NCI-H82 treated with DMSO at 0.1 percent for 48 hours (cell line): ENCODE measurements at regions not wholly inside any gene's neighbourhood (a gene's known extent, or its start where the extent isn't known, plus 50 kb on each side); places are given as distances from the start of the nearest gene placed in this dataset.
"Not testable (repeated sequence)": the region's sequence is repeated elsewhere in the genome, so short reads cannot be mapped to it uniquely, and the experiment has no call there.

ENCODE experiments used
- DNase-seq: peaks from one replicate; lab custom pipeline; 2025; ENCODE audit not compliant: unreplicated experiment; lab: John Stamatoyannopoulos, UW

DNA sequence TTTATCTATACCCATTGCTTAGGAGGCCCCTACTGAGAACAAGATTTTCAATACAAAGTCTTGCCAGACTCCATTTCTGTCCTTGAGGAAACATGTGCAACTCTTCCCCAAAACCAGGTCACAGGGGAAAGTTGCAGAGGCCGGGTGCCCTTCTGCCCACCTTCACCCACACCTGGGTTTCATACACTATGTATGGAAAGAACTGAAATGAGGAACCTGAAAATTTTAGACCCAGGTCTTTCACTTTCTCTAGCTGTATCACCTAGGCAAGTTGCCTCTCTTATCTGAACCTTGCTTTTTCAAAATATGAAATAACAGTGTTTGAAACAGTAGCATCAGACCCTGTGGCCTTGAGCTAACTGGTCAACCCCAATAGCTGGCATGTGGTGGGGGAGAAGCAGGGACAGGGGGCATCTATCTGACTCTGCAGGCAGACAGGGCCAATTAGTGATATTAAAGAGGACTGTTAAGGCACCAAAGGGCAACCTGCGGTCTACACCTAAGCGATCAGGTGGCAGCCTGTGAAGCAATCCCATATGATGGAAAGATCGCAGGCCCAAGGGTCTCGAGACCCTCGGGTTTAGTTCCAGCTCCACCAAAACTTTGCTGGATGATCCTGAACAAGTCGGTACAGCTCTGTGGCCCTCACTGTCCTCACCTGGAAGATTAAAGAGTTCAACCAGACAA lies 346.5 kb downstream of the BCL11B start:
- DNase-seq, result no peak

DNA sequence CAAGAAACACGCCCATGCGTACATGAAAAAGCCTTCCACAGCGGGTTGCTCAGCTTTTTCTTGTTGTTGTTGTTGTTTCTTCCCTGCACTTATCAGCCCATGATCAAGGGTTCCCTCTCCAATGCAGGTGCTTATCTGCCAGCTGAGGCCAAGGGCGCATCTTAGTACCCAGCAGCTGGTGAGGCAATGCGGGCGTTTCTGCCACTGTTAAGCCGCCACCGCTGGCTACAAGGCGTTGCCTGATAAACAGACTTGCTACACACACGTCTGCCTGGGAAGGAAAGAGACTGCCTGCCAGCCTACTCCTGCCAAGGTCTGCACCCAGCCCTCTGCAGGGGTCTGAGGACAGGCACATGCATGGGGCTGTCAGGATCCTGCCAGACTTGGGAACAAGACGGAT lies 345.9 kb downstream of the BCL11B start:
- DNase-seq, result no peak

DNA sequence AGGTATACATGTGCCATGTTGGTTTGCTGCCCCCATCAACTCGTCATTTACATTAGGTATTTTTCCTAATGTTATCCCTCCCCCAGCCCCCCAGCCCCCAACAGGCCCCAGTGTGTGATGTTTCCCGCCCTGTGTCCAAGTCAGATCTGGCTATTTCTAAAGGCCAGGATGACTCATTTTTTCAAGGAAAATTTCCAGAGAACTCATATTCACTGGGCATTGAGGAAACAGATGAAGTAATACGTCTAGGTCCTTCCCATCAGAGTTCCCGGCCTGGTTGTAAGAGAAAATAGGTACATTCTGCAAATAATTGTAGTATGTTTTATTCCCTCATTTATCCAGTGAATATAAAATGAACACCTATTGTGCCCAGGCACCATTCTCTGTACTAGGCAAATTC lies 345.2 kb downstream of the BCL11B start:
- DNase-seq, result no peak

DNA sequence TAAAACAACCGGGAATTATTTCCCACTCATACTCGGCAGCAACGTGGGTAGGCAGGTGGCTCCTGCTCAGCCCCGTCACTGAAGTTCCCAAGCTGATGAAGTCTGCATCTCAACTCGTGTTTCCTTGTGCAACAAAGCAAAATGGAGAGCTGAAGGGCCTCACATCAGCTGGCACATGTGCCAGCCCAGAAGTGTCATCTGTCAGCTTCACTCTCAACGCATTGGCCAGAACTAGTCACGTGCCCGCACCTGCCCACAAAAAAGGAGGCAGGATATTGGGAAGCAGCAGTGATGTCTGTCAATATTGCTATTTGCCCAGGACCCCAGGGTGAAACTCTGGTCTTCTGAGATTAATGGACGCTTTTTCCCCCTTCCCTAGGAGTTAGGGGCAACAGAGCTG lies 344.0 kb downstream of the BCL11B start:
- DNase-seq, result no peak

DNA sequence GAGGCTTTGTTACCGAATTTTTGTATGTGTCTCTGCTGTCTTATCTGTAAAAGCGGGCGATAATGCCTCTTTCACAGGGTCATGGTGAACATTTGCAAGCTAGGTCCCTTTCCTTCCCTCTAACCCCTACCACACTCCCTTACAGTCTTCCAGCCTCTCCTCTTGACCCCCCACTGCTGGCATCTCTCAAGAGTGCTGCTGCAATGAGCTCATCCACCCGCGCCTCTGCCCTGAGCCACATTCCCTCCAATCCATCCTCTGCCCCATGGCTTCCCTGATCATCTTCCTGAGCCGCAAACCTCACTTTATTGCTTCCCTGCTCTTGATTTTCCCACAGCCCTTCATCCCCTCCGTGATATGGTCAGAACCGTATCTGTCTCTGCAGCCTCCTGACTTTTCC lies 343.6 kb downstream of the BCL11B start:
- DNase-seq, result no peak

DNA sequence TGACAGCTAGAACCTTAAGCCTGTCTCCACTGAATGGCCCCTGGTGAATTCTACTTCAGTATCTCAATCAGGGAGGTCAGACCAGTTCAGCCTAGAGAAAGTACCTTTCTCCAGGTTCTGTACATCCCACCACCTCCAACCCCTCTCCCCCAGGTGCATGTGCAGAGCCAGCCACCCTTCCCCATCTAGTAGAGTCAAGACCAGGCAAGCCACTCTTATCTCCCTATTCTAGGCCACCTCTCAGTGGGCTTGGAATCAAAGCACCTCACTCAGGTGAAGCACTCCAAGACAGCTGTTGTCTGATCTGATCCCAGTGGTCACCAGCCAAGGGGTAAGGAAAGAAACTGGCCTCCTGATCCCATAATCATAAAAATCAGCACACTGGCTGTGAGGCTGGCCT lies 340.9 kb downstream of the BCL11B start:
- no peak for DNase-seq

DNA sequence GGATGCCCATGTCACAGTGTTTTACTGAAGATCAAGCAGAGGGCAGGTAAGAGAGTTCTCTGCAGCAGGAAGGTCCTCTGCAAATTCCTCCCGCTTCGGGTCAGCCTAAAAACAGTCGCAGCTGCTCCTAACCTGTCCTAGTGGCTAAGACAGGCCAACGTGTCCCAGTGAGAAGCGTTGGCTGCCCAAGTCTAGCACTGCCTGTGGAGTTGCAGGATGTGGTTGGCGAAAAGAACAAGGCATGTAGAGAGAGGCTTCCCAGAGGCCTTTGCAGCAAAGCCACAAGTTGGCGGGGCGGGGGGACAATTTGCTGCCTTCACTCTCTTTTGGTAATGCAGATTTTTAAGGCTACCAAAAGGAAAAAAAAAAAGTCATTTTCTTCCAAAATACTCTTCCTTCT lies 340.1 kb downstream of the BCL11B start:
- DNase-seq, result no peak

DNA sequence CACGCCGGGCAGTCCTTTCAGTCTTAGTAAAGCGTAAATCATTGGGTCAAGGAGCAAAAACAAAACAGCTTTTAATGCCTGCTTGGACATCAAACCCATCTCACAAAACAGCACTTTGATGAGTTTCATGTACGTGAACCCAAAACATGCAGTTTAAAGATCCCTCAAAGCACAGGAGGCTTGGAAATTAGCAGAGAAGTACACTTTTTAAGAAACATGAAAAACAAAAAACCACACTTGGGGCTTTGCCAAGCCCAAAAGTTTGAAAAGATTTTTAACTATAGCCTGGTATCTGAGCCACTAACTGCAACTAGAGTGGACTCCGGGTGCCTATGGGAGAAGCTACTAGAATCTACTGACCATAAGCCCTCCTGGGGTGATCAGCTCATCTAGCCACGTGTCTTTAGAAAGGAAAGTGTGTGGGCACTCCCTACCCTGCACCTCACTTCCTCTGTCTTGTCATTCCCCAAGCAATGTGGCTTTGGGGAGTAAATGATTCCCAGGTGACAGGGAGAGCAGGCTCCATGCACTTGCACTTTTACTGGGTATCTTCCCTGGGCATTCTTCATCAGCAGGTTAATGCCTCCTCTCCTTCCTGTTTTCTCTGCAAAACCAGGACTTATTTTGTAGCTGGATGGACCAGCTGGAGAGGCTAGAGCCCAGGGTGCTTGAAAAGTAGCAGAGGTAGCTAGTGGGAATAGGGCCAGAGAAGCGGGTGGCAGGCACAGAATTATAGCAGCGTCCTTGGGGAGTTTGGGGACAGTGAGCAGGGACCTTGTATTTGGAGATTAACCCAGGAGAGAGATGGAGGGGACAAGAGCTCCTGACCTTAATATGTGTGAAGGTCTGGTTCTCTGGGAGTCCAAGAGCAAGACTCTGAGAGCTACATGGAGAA lies 339.3 kb downstream of the BCL11B start:
- DNase-seq, result no peak

DNA sequence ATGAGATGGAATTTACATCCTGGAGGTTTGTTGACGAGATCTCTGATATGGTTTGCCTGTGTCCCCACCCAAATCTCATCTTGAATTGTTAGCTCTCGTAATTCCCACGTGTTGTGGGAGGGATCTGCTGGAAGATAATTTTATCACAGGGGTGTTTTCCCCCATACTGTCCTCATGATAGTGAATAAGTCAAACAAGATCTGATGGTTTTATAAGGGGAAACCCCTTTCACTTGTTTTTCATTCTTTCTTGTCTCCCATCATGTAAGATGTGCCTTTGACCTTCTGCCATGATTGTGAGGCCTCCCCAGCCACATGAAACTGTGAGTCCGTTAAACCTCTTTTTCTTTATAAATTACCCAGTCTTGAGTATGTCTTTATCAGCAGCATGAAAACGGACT lies 337.4 kb downstream of the BCL11B start:
- DNase-seq, result not testable (repeated sequence)

DNA sequence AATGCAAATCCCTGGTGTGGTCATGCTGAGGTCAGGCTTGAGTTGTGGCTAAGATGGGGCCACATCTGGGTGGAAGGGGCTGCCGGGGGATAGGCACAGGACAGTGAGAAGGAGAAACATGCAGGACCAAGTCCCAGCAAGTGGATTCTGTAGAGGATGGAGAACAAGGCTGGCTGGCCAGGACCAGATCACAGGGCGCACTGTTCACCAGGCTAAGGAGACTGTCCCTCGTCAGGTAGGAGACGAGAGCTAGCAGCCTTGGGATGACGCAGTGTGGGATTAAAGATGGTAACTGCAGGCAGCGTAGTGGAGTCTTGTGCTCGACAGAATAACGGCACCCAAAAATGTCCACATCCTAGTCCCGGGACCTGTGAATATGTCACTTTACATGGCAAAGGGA lies 336.1 kb downstream of the BCL11B start:
- DNase-seq, result no peak

DNA sequence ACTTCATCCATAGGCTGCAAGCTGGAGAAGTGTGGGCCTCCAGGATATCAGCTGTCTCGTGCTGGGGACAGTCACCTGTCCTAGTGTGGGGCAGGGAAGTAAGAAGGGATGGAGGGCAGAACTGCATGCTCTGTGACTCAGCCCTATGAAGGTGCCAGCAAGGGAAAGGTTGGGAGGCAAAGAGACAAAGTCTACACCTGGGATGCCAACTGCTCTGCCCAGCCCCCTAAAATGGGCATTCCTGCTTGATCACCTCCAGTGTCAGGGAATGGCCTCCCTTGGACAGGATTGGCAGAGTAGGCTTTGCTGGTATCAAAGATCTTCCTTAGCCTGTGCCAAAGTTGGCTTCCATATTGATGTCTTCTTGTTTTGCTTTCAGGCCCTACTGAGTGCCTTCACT lies 335.0 kb downstream of the BCL11B start:
- DNase-seq, result no peak

DNA sequence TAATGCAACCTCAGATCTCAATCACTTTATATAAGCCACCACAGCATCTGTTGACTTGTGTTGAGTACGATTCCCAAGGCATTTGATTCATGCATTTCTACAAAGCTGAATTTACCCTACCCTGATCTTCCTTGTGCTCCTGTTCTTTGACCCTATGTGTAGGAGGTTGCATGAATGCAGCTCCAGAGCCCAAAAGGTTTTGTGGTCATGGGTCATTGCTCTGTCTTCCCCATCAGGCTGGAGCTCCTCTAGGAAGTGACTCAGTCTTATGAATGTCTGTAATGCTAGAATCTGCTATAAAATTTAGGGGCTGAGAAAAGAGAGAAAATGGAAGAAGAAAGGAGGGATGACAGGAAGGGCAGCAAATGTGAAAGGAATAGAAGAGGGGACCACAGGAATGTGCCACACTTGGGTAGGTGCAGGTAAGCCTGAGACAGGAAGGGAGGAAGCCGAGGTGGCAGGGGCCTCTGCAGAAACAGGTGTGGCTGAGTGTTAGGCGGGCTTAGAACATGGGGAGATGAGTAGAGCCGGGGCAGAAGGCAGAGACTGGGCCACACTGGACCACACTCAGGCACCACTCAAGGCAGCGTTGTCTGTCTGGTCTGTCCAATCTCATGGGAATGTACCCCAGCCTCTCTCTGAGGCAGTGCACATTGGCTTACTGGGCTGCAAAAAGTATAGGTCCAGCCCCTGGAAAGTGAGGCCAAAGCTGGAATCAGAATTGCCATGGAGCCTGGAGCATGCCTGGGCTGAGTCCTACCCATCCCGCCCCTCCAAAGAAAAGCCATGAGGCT lies 334.1 kb downstream of the BCL11B start:
- no peak for DNase-seq

DNA sequence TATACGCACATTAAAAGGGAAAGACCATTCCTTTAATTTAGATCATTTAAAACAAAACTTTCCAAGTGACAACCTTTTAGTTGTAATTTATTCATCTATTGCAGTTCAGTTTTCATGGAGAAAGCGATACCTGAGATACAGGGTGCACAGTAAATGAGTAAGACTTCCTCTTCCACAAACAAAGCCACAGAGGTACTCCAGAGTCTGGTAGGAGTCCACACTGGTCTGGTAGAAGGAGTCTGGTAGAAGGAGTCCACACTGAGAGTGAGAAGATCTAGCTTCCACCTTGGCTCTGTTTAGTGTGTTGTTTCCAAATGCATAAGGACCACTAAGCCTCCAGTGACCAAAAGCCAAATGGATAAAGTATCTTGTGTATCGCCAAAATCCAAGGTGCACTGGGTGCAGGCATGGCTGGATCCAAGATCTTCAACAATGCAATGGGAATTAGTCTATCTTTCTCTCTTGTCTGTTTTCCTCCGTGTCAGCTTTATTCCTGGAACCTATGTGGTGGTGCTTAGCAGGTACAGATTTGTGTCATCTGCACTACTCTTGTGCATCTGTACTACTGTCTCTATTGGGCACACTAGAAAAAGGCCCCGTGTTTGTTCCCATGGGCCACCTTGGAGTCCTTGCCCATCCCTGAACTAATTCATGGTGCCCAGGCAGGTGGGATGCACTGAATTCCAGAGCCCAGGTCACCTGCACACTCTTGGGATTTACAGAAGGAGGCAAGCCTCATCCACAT lies 331.1 kb downstream of the BCL11B start:
- no peak for DNase-seq

DNA sequence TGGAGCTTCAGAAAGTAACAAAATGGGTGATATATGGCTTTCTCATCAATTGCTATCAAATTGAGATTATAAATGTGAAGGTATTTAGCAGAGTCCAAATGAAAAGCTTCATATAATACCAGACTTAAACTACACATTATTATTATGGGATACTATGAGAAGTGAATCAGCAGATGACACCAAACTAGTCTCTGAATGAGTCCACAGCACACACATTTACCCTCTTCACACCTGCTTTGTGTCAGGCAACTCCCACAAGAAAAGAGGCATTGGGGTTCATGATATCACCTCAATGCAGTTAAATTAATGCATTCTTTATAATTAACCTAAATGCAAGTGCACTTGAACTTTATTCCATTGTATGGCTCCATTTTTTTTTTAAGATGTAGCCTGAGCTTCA lies 330.5 kb downstream of the BCL11B start:
- DNase-seq, result no peak

DNA sequence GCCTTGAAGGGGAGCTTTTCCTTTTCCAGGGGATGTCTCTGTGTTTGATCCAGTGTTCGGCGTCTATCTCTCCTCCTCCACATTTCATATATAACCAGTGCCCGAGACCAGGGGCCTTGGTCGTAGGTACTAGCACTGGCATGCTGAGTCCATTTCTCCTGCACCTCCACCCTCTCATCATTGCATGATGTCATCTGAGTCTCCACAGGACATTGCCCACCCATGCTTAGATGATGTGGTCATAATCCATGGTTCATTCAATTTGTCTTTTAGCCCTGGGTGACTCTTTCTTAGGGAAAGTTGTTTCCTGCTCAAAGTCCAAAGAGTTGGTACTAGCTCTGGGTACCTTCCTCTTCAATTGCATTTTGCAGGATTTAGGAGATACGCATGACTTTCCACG lies 328.1 kb downstream of the BCL11B start:
- DNase-seq, result no peak

DNA sequence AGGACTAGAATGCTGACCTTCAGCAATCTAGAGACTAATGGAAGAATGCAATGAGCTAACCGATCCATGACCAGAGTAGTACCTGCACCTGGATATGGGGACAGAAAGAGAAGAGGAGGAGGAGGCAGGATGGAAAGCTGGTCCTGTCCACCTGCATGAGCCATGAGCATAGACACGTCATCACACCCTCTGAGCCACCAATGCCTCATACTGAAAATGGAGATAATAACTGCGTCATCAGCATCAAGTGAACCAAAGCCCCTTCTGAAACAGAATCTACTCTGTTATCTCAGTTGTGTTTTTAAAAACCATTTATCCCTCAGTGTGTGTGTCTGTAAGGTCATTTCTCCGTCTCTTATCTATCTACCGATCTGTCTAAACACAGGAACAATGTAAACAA lies 327.0 kb downstream of the BCL11B start:
- no peak for DNase-seq

DNA sequence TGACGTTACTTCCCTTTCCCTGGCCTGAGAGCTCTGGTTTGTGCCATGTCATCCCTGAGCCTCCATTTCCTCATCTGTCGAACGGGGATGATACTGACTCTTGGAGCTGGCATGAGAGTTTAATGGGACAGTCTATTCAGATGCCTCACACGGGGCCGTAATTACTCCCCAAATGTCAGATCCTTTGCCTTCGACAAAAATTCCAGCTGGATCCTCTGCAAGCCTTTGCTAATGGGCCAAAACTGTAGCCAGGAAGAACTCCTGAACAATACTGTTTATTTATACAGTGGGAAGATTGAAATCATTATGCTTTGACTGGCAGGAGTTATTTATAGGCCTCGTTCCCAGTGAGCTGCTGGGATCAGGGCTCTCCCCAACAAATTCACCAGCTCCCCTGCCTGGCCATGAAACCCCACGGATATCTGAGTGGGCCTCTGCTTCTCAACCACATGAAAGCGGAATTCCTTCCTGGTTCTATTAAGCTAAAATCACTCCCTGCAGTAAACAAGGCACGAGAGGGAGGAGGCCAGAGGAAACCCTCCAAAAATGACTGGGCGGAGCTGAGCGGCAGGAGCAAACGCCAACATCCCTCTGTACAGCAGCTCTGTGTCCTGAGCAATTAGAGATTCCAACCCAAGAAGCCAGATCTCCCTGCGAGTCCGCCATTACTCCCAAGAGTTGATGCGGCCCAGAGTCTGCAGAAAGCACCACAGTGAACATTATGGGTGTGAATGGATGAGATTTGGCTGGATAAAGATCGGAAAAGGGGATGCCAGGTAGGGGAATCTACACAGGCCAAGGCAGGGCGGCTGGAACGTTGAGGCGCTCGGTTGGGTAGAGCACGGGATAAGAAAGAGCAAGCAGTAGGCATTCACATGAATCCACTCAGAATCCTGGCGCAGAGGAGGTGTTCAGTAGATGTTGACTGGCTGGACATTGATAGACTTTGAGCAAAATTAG lies 326.1 kb downstream of the BCL11B start:
- no peak for DNase-seq

DNA sequence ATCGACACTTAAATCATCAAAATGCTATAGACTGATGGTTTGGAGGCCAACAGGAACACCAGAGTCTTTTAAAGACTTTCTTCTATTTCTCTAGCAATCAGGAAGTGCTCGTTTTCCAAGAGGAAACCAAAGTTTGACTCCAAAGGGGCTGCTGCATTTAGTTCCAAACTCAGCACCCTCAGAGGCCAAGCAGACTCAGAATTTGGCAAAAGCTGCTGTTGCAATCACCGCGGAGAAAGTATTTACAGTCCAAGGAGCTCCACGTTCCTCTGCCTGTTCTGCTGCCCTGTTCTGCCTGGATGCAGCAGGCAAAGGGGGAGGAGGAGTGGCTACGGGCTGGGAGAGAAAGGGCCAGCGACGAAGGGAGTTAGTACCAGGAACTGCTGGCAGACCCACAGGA lies 325.1 kb downstream of the BCL11B start:
- DNase-seq, result no peak

DNA sequence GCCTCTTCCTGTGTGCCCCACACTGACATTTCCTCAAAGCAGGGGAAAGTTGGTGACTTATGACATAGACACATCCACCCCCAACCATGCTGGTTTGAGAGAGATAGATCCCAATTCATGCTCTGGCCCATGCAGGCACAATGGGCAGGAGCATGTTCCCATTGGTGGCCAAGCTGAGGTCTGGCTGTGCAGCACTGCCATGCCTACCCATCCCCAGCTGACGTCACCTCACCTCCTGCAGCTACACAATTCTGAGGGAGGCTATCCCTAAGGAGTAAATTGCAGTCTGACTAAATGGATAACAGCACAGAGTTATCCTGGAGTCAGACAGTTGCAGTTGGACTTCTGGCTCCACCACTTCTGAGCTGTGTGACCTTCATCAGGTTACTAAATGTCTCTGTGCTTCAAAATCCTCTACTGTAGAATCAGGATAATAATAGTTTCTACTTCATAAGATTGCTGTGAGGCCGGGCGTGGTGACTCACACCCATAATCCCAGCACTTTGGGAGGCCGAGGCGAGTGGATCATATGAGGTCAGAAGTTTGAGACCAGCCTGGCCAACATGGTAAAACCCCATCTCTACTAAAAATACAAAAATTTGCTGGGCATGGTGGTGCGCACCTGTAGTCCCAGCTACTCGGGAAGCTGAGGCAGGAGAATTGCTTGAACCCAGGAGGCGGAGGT lies 323.9 kb downstream of the BCL11B start:
- DNase-seq, result no peak
